ENCODE measurements at regions not wholly inside any gene's neighbourhood (a gene's known extent, or its start where the extent isn't known, plus 50 kb on each side); places are given as distances from the start of the nearest gene placed in this dataset.

GRCh38 chr5:164361986-164362385 lies 856.6 kb downstream of the MAT2B start:
- TF ChIP-seq EZH2 (IDR thresholded peaks at IDR 0.05; ENCODE audit: borderline replicate concordance, insufficient read depth, low read depth, low read length, poor library complexity, severe bottlenecking) = no peak
- TF ChIP-seq, protein P1, sequence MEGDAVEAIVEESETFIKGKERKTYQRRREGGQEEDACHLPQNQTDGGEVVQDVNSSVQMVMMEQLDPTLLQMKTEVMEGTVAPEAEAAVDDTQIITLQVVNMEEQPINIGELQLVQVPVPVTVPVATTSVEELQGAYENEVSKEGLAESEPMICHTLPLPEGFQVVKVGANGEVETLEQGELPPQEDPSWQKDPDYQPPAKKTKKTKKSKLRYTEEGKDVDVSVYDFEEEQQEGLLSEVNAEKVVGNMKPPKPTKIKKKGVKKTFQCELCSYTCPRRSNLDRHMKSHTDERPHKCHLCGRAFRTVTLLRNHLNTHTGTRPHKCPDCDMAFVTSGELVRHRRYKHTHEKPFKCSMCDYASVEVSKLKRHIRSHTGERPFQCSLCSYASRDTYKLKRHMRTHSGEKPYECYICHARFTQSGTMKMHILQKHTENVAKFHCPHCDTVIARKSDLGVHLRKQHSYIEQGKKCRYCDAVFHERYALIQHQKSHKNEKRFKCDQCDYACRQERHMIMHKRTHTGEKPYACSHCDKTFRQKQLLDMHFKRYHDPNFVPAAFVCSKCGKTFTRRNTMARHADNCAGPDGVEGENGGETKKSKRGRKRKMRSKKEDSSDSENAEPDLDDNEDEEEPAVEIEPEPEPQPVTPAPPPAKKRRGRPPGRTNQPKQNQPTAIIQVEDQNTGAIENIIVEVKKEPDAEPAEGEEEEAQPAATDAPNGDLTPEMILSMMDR (IDR thresholded peaks at IDR 0.05) = no peak
- no peak overlapping the region for H3K27ac ChIP-seq (ENCODE audit: low read length in 2 of 2)
- ChIA-PET CTCF (no interaction called here), POLR2A (no interaction called here)
- intact Hi-C loops (cut with micrococcal nuclease) = no loop called here
- no peak for DNase-seq
- H3K9me3 ChIP-seq (ENCODE audit: control extremely low read depth in 1 of 3, control insufficient read depth in 2 of 3, insufficient read depth in 1 of 3, low read length in 2 of 3) = no peaks in the 10 kb centered on the region
- H3K27me3 Mint-ChIP-seq = no peaks in the 10 kb centered on the region
- no peak overlapping the region for H3K4me3 ChIP-seq (ENCODE audit: control extremely low read depth in 1 of 5, extremely low read depth in 1 of 5, insufficient read depth in 1 of 5, low read depth in 2 of 5, low read length in 4 of 5)
- WGBS (ENCODE audit: insufficient coverage) = 88% methylated on average over 3 of the region's 5 CpGs
- H3K27me3 ChIP-seq (replicated peaks in 1 of 4; ENCODE audit: control extremely low read depth in 1 of 4, control insufficient read depth in 3 of 4, insufficient read depth in 4 of 4, low read length in 3 of 4) = no peaks in the 10 kb centered on the region
- no peaks in the 10 kb centered on the region for H3K4me1 ChIP-seq (ENCODE audit: control insufficient read depth in 2 of 2, insufficient read depth in 2 of 2, low read length in 2 of 2)
- no peaks in the 10 kb centered on the region for H3K36me3 ChIP-seq (replicated peaks in 1 of 2; ENCODE audit: control extremely low read depth in 1 of 2, control insufficient read depth in 1 of 2, extremely low read depth in 1 of 2, insufficient read depth in 2 of 2, low read length in 1 of 2)
- no peak overlapping the region for H2AFZ ChIP-seq (ENCODE audit: insufficient read depth, low read depth, low read length, poor library complexity, severe bottlenecking)
- H4K20me1 ChIP-seq (ENCODE audit: control insufficient read depth, insufficient read depth, low read length, poor library complexity, severe bottlenecking) = no peaks in the 10 kb centered on the region
- no peak overlapping the region for H3K27ac Mint-ChIP-seq
- no peaks in the 10 kb centered on the region for H3K79me2 ChIP-seq (ENCODE audit: control insufficient read depth, insufficient read depth, low read length)
- no peaks in the 10 kb centered on the region for H3K9me3 Mint-ChIP-seq (ENCODE audit: insufficient read depth)
- H3K4me1 Mint-ChIP-seq = no peaks in the 10 kb centered on the region
- no peak overlapping the region for H3K4me2 ChIP-seq (replicated peaks; ENCODE audit: low read depth, low read length, poor library complexity, severe bottlenecking)
- no peak overlapping the region for H3K9ac ChIP-seq (ENCODE audit: low read length)
- H3K4me3 Mint-ChIP-seq = no peak overlapping the region
- no peak for ATAC-seq (ENCODE audit: low read depth)

- H4K20me1 ChIP-seq (ENCODE audit: control insufficient read depth, insufficient read depth, low read length, poor library complexity, severe bottlenecking) = no peaks in the 10 kb centered on the region
- no peaks in the 10 kb centered on the region for H3K79me2 ChIP-seq (ENCODE audit: control insufficient read depth, insufficient read depth, low read length)
- DNase-seq (no peak), ATAC-seq (ENCODE audit: low read depth) (no peak)
- H3K36me3 ChIP-seq (replicated peaks in 1 of 2; ENCODE audit: control extremely low read depth in 1 of 2, control insufficient read depth in 1 of 2, extremely low read depth in 1 of 2, insufficient read depth in 2 of 2, low read length in 1 of 2) = no peaks in the 10 kb centered on the region
- no peak overlapping the region for H3K4me2 ChIP-seq (replicated peaks; ENCODE audit: low read depth, low read length, poor library complexity, severe bottlenecking)
- no peaks in the 10 kb centered on the region for H3K9me3 Mint-ChIP-seq (ENCODE audit: insufficient read depth)
- H3K9ac ChIP-seq (ENCODE audit: low read length) = no peak overlapping the region
- no peak for TF ChIP-seq EZH2 (IDR thresholded peaks at IDR 0.05; ENCODE audit: borderline replicate concordance, insufficient read depth, low read depth, low read length, poor library complexity, severe bottlenecking)
- TF ChIP-seq, protein P1 (IDR thresholded peaks at IDR 0.05) = no peak
- H3K4me3 ChIP-seq (ENCODE audit: control extremely low read depth in 1 of 5, extremely low read depth in 1 of 5, insufficient read depth in 1 of 5, low read depth in 2 of 5, low read length in 4 of 5) = no peak overlapping the region
- no peak overlapping the region for H3K27ac ChIP-seq (ENCODE audit: low read length in 2 of 2)
- no peak overlapping the region for H2AFZ ChIP-seq (ENCODE audit: insufficient read depth, low read depth, low read length, poor library complexity, severe bottlenecking)
- H3K4me1 Mint-ChIP-seq = no peaks in the 10 kb centered on the region
- H3K4me1 ChIP-seq (ENCODE audit: control insufficient read depth in 2 of 2, insufficient read depth in 2 of 2, low read length in 2 of 2) = no peaks in the 10 kb centered on the region
- H3K27ac Mint-ChIP-seq = no peak overlapping the region
- H3K27me3 Mint-ChIP-seq = no peaks in the 10 kb centered on the region
- H3K4me3 Mint-ChIP-seq = no peak overlapping the region
- intact Hi-C loops (cut with micrococcal nuclease) = no loop called here
- POLR2A ChIA-PET = no interaction called here
- H3K27me3 ChIP-seq (replicated peaks in 1 of 4; ENCODE audit: control extremely low read depth in 1 of 4, control insufficient read depth in 3 of 4, insufficient read depth in 4 of 4, low read length in 3 of 4) = no peaks in the 10 kb centered on the region
- CTCF ChIA-PET = no interaction called here
- no peaks in the 10 kb centered on the region for H3K9me3 ChIP-seq (ENCODE audit: control extremely low read depth in 1 of 3, control insufficient read depth in 2 of 3, insufficient read depth in 1 of 3, low read length in 2 of 3)
These were observed 857.4 kb downstream of the MAT2B start for GRCh38 chr5:164362835-164363234.
